Suppressor macrophage treated with lipopolysaccharide for 1 hour (primary cell): ENCODE measurements at regions not wholly inside any gene's neighbourhood (a gene's known extent, or its start where the extent isn't known, plus 50 kb on each side); places are given as distances from the start of the nearest gene placed in this dataset.

Source experiments
- DNase-seq, 3 donors: peaks; one replicate each; pipeline ENCODE4 v3.0.0-alpha.2; 2020 to 2022

DNA sequence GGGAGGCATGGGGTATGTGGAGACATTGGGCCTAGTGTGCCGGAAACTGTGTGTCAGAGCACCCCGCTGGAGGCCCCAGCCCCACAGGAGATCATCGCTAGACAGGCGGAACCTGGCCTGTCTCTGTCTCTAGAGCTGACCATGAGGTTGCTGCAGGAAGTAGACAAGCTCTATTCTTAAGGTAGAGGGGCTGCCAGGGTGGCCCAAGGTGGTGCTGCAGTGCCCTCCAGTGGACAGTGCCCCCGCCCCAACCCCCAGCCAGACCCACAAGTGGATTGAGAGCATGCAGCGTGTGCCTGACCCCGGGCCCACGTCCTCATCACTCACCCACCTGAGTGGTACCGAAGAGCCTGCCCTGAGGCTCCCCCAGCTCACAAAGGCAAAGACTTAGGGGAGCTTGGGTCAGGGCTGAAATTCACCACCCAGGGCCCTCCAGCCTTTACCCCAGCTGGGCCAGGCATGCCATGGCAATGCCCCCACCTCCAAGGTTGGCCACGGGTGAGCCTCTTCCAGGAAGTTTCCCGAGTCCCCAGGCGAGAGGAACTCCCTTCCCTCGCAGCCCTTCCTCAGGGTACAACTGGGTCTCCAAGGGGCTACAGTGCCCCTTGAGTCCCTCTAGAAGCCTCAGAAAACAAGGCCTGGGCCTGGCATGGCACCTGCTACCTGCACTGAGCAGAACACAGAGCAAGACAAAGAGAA, 155.0 kb downstream of the TTC32 start:
- no peak for DNase-seq

DNA sequence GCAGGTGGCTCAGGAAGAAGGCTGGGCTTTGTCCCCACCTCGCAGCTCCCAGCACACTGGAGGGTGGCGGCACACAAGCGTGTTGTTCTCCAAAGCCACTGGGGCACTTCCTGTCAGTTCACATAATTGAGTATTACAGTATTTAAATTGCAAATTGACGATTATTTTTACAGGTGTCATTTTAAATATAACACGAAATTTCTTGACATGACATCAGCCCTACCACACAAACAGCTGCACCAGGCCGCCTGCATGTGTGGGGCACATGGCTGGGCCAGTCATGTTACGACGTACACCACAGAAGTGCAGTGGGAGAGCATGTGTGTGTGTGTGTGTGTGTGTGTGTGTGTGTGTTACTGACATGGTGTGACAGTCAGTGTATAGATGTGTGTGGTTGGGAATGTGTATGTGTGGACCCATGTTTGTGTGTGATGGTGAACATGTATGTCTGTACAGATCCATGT, 155.6 kb downstream of the TTC32 start:
- DNase-seq: no peak

DNA sequence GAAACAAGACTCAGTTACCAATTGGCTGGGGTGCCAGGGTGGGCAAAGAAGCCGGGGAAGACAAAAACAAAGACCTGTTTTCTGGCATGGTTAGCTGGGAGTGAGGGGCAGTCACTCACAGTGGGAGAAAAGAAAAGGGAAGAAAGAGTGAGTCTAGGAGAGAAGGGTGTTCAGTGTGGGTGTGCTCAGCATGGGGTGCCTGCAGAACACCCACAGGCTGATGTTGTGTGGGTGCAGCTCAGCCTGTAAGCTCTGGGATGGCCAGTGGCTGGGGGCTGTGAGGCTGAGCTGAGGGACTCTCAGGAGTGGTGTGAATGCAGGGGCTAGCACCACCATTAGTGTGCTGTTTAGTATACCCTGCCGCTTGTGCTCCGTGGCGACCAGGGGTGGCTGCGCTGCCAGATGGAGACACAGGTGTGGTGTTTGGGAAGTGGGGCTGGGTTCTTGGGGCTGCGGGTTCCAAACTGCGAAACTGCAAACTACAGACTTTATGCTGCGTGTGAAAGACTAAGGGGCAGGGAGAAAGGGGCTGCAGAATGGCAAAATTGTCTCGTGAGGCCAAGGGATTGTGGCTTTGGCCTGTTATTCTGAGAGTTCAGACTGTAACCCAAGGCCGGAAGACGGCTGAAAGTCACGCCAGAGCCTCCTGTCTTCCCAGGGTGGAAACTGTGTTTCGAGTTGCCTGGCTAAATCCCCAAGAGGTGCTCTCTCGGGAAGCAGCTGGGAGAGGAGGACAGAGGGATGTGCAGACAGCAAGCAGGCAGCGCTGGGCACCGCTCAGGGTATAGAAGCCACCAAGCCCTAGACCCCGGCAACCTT, 156.3 kb downstream of the TTC32 start:
- DNase-seq: no peak

DNA sequence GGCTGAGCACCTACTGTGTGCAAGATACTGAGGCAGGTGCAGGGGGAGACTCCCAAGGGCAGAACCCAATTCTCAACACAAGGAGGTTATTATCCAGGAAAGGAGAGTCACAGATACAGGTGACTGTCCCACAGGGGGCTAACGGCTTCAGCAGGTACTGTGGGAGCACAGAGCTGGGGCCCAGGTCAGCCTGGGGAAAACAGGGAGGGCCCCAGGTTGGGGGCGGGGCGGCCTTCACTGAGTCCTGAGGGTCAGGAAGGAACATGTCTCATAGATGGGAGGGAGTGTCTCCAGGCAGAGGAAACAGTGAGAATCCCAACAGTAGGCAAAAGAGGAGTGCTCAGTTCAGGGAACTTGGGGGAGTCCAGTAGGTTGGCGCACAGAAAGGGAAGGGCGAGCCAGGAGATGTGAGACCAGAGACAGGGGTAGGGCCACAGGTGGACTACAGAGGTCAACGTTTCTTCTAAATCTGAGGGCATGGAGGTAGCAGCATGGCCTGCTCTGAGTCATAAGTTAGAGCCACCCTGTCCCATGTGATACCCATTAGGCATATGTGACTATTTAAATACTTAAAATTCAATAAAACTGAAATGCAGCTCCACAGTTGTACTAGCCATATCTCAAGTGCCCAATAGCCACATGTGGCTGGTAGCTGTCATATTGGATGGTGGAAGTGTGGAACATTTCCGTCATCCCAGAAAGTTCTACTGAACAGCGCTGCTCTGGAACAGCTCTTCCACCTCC, 157.2 kb downstream of the TTC32 start:
- no peak for DNase-seq

DNA sequence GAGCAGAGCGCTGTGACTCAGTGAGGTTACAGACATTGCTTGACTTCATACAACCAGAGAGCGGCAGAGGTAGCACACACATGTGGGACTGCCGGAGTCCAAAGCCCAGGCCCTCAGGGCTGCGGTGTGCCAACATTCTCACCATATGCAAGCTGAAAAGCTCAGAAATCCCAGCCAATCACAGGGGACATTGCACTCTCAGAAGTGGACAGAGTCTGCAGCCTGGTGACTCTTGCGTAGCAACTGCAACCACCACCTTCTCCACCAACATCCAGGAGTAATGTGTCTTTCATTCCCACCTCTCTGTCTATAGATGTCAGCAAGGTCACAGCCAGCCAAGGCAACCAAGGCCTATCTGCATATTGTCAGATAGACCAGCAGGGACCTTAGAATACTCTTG, 158.1 kb downstream of the TTC32 start:
- DNase-seq: no peak

DNA sequence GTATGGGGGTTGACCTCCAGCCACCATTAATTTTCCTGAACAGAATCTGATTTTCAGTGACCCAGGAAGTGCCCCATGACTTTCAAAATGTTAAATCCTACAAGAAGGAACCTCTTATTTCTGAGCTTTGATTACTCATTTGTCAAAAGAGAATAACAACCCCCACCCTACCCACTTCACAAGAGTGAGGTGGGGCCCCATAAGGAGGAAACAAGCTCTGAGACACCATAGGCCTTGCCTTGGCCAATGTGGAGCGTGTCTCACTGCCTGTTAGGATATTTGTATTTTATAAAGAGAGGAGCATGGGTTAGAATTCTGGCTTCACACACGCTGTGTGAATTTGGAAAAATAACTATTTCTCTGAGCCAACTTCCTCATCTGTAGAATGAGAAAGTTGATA, 158.9 kb downstream of the TTC32 start:
- DNase-seq: no peak

DNA sequence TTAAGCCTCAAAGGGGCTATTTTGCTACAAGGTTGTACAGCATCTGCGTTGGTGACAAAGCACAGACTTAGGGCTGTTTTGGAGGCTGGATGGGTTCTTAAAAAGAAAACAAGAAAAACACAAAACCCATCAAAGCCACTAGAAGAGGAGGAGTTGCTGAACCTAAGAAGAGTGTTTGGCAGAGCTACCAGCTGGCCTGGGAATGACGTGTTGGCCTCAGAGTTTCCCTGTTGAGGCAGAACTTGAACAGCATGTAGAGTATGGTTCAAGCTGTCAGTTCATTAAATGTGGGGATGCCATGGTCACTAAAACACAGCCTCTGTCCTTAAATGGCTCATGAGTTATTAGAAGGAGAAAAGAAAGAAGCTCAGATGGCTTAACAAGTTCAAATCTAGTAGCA, 162.5 kb downstream of the TTC32 start:
- DNase-seq: no peak

DNA sequence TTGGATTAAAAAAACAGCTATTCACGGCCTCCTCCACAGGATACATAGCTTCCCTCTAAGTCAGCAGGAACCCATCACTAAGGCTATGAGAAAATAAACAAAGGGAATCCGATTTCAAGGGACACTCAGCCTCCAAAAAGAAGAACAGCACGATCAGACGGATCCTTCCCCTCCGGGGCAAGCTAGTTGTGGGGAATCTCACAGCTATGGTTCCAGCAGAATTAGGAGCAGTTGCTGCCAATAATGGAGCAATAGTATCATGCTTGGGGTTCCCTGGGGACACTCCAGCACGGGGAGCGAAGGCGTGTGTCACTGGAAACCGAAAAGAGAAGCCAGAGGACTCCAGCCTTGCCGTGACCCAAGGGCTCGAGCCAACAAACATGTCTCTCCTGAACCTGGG, 163.1 kb downstream of the TTC32 start:
- no peak for DNase-seq

DNA sequence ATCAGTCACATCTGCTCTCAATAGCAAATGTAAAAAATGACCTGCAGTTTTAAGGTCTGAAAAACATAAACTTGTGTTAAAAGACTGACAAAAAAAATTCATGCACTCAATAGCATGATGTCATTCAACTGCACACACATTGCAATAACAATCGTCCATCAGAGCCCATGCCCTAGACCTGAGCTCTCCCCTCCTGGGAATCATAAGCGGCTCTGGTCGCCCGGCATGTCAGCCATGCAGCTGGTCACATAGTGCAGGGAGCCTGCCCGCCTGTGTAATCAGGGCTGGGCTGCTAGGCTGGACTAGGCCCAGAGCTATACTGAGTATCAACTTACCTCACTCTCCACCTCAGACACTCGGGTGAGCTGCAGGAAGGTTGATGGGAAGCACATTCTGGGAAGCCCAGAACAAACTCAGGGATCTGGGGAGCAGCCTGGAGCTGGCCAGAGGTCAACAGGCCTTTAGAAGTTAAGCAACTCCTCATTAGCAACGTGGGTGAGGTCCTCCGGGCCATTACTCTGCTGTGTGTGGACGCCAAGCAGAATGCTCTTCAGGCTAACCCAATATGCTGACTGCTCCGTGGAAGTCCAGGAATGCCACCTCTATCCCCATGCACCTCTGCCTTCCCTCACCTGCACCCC, 165.5 kb downstream of the TTC32 start:
- DNase-seq: no peak

DNA sequence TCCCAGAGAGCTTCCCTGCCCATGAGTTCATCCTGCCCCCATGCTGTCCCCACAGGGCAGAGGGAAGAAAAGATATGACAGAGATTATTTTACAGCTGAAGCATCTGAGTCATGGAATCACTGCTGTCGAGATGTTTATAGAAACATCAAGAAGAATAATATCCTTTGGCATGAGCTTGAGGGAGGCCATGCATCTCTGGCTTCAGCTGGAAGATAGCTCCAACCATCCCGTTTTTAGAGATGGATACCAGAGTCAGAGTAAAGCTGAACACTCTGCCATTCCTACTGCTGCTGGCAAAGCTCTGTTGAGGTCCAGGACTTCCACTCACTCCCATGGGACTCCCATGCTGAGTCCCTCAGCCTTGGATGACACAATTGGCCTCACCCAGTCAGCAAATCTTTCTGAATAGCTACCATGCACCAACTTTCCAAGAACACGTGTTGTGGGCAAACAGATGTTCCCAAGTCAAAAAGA, 167.8 kb downstream of the TTC32 start:
- DNase-seq: no peak

DNA sequence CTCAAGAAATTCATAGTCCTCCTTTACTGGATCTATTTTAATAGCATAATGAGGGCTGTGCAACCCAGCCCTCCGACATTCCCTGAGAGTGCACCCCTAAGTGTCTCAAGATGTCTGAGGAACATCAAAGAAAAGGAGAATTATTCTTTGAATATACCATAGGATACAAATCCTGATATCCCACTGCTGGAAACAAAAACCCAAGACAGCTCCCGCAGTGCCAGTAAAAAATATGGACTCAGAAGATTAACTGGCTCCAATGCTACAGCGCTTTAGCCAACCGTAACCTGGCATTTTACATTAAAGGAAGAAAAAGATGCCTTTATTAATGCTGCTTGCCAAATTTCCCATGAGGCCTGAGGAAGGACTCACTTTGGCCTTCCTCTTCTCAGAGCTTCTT, 168.4 kb downstream of the TTC32 start:
- no peak for DNase-seq

DNA sequence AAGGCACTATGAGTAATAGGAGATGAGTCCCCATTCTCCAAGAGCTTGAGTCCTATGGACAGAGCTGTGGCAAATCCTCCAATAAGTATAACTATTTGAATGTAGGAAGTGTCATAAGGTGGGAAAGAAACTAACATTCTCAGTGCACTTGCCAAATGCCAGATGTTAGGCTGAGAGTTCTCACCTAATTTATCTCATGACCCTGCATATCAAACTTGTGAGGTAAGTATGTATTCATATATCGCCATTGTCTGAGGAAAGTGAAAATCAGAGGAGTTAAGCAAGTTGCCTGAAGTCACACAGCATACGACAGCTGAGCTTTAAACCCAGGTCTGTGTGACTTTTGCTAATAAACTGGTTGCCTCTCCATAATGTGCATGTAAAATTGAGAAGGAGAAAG, 169.5 kb downstream of the TTC32 start:
- no peak for DNase-seq

DNA sequence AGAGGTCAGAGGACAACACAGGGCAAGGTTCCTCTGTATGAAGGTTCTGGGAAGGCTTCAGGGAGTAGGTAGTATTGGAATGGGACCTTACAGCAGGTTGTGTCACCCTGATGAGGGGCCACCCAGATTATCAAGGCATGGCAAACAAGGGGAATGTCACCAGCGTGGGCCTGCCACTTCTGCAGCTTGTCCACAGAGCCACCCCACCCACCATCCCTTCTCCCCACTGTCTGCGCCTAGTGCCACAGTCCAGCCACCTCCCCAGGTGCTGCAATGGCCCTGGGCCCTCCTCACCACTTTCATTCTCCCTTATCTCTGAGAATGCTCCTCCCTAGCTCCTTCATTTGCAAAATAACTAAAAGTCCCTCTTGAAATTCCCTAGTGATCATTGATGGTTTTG, 170.3 kb downstream of the TTC32 start:
- DNase-seq: no peak

DNA sequence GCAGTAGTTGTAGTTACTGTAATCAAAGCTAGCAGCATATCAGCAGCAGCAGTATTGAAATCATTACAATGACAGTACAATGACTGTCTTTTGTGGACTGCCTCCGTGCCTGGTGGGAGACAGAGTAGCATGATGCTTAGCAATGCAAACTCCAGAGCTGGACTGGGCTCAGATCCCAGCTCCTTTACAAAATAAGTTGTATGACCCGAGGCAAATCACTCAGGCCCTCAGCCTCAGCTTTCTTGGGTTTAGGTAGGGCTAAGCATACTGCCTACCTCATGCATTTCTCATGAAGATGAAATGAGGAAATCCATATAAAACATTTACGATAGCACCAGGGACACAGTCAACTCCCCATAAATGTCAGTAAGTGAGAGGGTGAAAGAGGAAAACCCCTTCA, 170.7 kb downstream of the TTC32 start:
- DNase-seq: no peak

DNA sequence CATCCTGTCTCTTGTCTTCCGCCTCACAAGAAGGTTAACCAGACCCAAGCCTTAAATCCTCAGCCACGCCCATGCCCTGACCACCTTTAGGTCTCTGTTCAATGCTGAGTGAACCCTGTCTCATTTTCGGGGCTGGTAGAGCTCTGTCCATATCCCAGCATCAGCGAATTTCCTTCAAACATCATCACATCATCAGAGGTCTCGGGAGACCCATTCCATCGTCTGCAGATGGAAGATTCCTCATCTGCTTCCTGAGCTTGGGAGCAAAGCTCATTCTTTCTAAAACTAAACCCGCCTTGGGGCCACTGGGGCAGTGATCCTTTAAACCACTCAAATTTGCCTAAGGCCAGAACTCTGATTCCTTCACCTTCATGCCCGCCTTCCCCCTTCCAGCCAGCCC, 173.7 kb downstream of the TTC32 start:
- no peak for DNase-seq

DNA sequence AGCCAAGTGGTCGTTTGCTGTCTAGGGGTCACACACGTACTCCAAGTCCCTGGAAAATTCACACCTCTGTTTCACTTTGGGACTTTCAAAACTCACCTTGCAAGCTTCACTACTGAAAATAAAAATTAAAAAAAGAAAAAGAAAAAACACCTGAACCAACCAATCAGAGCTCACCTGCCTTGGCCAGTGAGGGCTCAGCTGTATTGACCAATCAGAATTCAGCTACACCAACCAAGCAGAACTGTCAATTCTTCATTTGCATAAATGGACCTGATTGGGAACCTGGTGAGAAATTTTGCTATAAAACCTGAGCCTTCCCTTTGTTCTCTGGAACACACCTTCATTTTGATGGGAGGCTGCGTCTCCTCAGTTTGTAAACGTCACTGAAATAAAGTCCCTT, 176.4 kb downstream of the TTC32 start:
- no peak for DNase-seq

DNA sequence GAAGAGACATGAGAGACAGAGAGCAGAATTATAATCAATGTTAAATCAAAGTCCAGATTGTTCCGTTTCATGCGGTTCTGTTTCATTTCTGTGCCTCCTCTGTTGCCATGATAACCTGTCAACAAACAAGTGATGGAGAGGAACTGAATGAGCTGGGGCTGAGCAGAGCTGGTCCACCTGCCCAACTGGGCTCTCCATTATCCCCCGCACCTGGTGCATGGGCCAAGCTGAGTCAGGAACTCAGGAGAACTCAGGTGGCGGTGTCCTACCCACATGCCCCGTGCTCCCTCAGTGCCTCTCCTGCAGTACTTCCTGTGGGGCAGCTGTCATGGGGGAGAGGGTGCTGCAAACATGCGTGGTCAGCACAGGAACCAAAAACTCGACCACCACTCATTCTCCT, 178.8 kb downstream of the TTC32 start:
- no peak for DNase-seq

DNA sequence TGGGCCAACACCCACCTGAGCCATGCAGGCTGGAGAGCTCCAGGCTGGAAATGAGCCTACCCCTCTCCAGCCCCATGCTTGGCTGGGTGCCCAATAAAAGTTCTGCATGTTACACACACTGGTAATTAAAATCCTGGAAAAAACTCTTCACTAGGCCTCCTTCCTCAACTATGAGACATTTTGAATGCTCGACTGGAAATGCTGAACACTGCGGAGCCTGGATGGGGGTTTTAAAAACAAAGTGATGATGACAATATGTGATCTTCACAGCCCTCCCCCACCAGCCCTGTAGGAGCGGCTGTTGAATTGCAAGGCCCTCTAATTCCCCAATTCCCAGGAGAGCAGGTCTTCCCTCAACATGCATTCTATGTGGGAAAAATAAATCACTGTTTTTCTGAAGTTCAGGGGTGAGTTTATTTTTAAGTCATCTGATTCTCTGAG, 179.2 kb downstream of the TTC32 start:
- DNase-seq: no peak

DNA sequence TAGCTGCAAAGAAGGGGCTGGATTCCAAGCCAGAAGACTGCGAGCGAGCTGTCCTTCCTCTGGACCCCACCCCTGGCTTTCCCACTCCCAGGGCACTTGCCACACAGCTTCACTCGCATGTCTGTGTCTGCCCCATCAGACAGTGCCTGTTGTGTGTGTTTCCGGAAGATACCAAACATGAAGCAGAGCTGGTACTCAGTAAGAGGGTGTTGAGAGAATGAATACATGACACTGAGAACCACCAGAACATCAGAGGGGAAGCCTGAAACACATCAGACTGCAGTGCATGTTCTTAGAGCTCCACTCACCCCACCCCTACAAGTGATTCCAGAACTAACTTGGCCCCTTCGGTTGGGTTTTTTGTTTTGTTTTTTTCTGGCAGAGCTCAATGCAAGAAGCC, 181.5 kb downstream of the TTC32 start:
- DNase-seq: no peak

DNA sequence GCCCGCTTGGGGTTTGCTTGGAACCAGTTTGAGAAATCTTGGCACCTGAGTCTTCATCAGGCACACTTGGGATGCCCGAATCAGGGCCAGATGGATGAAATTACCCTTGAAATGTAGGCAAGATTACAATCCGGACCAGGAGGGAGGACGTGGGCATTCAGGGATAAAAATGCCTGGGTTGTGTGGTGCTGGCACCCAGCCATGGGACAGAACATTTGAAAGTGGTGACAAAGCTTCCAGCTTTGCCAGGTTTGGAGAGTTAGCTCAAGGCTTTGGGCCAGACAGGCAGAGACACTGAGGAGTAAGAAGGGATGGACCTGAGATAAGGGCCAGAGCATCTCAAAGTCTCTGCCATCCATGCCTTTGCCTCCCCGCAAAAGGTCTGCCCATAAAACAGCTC, 182.2 kb downstream of the TTC32 start:
- no peak for DNase-seq

DNA sequence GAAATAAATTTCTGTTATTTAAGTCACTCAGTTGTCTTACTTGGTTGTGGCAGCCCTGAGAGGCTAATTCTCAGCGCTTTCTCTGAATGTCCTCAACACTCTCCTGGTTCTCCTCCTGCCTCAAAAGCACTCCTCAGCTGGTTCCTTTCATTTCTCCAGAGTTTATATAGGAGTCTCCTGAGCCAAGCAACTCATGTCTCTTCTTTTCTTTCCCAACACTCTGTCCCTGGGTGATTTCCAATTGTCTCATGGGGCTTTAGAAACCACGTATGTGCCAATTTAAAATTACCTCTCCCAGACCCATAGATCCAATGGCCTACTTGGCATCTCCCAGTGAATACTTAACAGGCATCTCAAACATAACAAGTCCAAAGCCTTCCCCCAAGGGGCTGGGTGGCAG, 184.3 kb downstream of the TTC32 start:
- DNase-seq: no peak

DNA sequence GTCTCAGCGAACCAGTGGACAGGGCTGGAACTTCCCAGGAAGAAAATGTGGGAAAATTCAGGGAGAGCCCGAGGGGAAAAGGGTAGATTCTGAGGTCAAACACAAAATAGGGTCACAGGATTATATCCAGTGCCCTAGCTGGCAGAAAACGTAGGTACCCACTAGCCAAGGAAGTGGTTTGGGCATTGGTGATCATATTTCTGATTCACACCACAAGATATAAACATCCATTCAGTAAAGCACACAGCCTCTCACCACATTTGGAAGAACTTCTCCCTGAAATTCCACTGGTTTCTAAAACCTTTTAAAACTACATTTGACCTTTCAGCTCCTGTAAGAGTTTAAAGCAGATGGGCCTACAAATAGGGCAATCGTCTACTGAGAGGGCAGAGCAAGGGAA, 186.9 kb downstream of the TTC32 start:
- DNase-seq: no peak

DNA sequence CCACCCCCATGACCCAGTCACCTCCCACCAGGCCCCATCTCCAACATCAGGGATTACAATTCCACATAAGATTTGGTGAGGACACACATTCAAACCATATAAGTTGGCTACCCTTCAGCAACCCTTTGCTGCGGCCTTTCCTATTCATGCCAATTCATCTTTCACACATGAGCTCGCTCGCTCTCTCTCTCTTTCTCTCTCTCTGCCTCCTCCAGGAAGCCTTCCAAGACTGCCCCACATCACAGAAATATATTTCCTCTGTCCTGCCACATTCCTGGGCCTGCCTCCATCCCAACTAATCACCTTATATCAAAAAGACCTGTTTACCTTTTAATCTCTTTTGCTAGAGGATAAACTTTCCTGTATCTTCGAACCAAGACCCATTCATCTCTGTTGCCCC, 188.9 kb downstream of the TTC32 start:
- DNase-seq: no peak
